ENCODE measurements at regions not wholly inside any gene's neighbourhood (a gene's known extent, or its start where the extent isn't known, plus 50 kb on each side); places are given as distances from the start of the nearest gene placed in this dataset.

DNA sequence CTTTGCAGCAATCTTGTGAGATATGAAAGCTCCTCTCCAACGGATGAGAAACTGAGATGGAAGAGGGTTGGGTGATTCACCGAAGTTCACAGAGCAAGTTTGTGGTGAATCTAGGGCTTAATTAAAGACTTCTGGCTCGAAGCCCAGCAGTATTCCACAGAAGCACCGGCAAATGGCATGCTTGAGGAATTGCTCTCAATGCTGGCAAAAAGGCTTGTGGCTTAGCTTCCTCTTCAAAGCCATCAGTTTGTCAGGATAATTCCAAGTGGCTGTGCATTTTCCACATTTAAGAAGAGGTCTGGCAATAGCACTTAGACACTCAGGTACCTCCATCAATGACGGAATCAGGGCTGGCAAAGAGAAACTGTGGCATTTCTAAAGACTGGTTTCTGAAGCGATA is 98.7 kb upstream of the SLC66A3 start:
- no peak overlapping the region for H3K9ac ChIP-seq (ENCODE audit: low read depth, low read length, poor library complexity, severe bottlenecking)
- no peaks in the 10 kb centered on the region for H3K27me3 ChIP-seq (ENCODE audit: insufficient read depth, low read length, poor library complexity, severe bottlenecking)
- H3K4me3 ChIP-seq (ENCODE audit: low read length, poor library complexity, severe bottlenecking) = no peak overlapping the region
- no peaks in the 10 kb centered on the region for H3F3A ChIP-seq (ENCODE audit: low read depth)
- no peaks in the 10 kb centered on the region for H3K4me1 ChIP-seq (ENCODE audit: insufficient read depth, low read length, poor library complexity, severe bottlenecking)
- no peaks in the 10 kb centered on the region for H4K20me1 ChIP-seq (ENCODE audit: insufficient read depth, low read length, poor library complexity, severe bottlenecking)
- H3K9me3 ChIP-seq (ENCODE audit: insufficient read depth, low read depth, low read length) = peaks cover 6% of the 10 kb centered on the region; the same call in 1 of the 2 replicates
- H3K79me2 ChIP-seq (ENCODE audit: insufficient read depth, low read length) = no peaks in the 10 kb centered on the region
- H3K36me3 ChIP-seq (ENCODE audit: insufficient read depth, low read length) = no peaks in the 10 kb centered on the region
- no peak overlapping the region for H3K4me2 ChIP-seq (ENCODE audit: low read depth, low read length, poor library complexity, severe bottlenecking)
- H3K9me2 ChIP-seq (replicated peaks; ENCODE audit: low read depth, low read length) = no peaks in the 10 kb centered on the region
- no peak overlapping the region for H2AFZ ChIP-seq (ENCODE audit: low read length)
- TF ChIP-seq, protein P1, sequence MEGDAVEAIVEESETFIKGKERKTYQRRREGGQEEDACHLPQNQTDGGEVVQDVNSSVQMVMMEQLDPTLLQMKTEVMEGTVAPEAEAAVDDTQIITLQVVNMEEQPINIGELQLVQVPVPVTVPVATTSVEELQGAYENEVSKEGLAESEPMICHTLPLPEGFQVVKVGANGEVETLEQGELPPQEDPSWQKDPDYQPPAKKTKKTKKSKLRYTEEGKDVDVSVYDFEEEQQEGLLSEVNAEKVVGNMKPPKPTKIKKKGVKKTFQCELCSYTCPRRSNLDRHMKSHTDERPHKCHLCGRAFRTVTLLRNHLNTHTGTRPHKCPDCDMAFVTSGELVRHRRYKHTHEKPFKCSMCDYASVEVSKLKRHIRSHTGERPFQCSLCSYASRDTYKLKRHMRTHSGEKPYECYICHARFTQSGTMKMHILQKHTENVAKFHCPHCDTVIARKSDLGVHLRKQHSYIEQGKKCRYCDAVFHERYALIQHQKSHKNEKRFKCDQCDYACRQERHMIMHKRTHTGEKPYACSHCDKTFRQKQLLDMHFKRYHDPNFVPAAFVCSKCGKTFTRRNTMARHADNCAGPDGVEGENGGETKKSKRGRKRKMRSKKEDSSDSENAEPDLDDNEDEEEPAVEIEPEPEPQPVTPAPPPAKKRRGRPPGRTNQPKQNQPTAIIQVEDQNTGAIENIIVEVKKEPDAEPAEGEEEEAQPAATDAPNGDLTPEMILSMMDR (conservative IDR thresholded peaks at IDR 0.05; ENCODE audit: low read length) = no peak
- no peak for TF ChIP-seq EZH2phosphoT487 (IDR thresholded peaks at IDR 0.05; ENCODE audit: borderline replicate concordance)

- no peak overlapping the region for H2AFZ ChIP-seq (ENCODE audit: low read length)
- no peaks in the 10 kb centered on the region for H4K20me1 ChIP-seq (ENCODE audit: insufficient read depth, low read length, poor library complexity, severe bottlenecking)
Measured at GRCh38 chr2:11057031-11057430, 98.2 kb upstream of the SLC66A3 start.

DNA sequence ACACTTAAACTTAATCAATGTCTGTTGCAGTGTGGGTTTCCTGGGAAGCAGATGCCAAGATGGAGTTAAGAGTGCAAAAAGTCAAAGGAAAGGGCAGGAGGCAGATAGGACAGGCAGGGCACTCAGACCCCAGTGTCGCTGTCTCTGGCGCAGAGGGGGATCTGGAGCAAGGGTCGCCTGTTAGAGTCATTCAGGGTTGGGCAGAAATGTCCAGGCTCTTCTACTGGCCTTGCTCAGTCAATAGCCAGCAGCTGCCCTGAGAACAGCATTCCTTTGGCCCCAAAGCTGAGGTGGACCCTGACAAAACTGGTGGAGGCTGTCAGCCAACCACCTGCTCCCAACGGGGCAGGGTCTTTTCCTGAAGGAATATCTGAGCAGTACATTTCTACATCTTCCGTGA is 97.1 kb upstream of the SLC66A3 start:
- Histone ChIP-seq H3K9ac (ENCODE audit: low read depth, low read length, poor library complexity, severe bottlenecking) (no peak overlapping the region), H3K9me2 (replicated peaks; ENCODE audit: low read depth, low read length) (no peaks in the 10 kb centered on the region), H3K79me2 (ENCODE audit: insufficient read depth, low read length) (no peaks in the 10 kb centered on the region), H2AFZ (ENCODE audit: low read length) (no peak overlapping the region), H4K20me1 (ENCODE audit: insufficient read depth, low read length, poor library complexity, severe bottlenecking) (no peaks in the 10 kb centered on the region), H3K27me3 (ENCODE audit: insufficient read depth, low read length, poor library complexity, severe bottlenecking) (no peaks in the 10 kb centered on the region), H3K9me3 (ENCODE audit: insufficient read depth, low read depth, low read length) (peaks cover 6% of the 10 kb centered on the region; the same call in 1 of the 2 replicates), H3K4me3 (ENCODE audit: low read length, poor library complexity, severe bottlenecking) (no peak overlapping the region), H3K4me2 (ENCODE audit: low read depth, low read length, poor library complexity, severe bottlenecking) (no peak overlapping the region), H3K4me1 (ENCODE audit: insufficient read depth, low read length, poor library complexity, severe bottlenecking) (no peaks in the 10 kb centered on the region), H3K36me3 (ENCODE audit: insufficient read depth, low read length) (no peaks in the 10 kb centered on the region), H3F3A (ENCODE audit: low read depth) (no peaks in the 10 kb centered on the region)
- TF ChIP-seq EZH2phosphoT487 (IDR thresholded peaks at IDR 0.05; ENCODE audit: borderline replicate concordance) = no peak
- TF ChIP-seq, protein P1 (conservative IDR thresholded peaks at IDR 0.05; ENCODE audit: low read length) = no peak

More at GRCh38 chr2:11057031-11057430, 98.2 kb upstream of the SLC66A3 start:
- H3K79me2 ChIP-seq (ENCODE audit: insufficient read depth, low read length) = no peaks in the 10 kb centered on the region
- H3K9me3 ChIP-seq (ENCODE audit: insufficient read depth, low read depth, low read length) = peaks cover 6% of the 10 kb centered on the region; the same call in 1 of the 2 replicates
- TF ChIP-seq EZH2phosphoT487 (IDR thresholded peaks at IDR 0.05; ENCODE audit: borderline replicate concordance) = no peak
- TF ChIP-seq, protein P1 (conservative IDR thresholded peaks at IDR 0.05; ENCODE audit: low read length) = no peak
- no peak overlapping the region for H3K4me2 ChIP-seq (ENCODE audit: low read depth, low read length, poor library complexity, severe bottlenecking)
- no peaks in the 10 kb centered on the region for H3K27me3 ChIP-seq (ENCODE audit: insufficient read depth, low read length, poor library complexity, severe bottlenecking)
- no peak overlapping the region for H3K9ac ChIP-seq (ENCODE audit: low read depth, low read length, poor library complexity, severe bottlenecking)
- H3K9me2 ChIP-seq (replicated peaks; ENCODE audit: low read depth, low read length) = no peaks in the 10 kb centered on the region
- no peaks in the 10 kb centered on the region for H3K36me3 ChIP-seq (ENCODE audit: insufficient read depth, low read length)
- H3F3A ChIP-seq (ENCODE audit: low read depth) = no peaks in the 10 kb centered on the region
- H3K4me3 ChIP-seq (ENCODE audit: low read length, poor library complexity, severe bottlenecking) = no peak overlapping the region
- H3K4me1 ChIP-seq (ENCODE audit: insufficient read depth, low read length, poor library complexity, severe bottlenecking) = no peaks in the 10 kb centered on the region
